Keratinocyte (primary cell): ENCODE measurements at regions not wholly inside any gene's neighbourhood (a gene's known extent, or its start where the extent isn't known, plus 50 kb on each side); places are given as distances from the start of the nearest gene placed in this dataset.

ENCODE experiments used
- DNase-seq: peaks from one replicate; pipeline ENCODE4 v3.0.0-alpha.2; 2011; ENCODE audit warnings: low read depth, missing footprints, low spot score
- FAIRE-seq: peaks from 2 replicates; lab custom pipeline; 2011; peaks lifted over from hg19 to GRCh38; lab: Jason Lieb, UNC
- H2AFZ ChIP-seq: 2 replicates; pipeline ENCODE4 v1.6.0; 2012; ENCODE audit warnings: low read length, control low read depth, inconsistent platforms; ENCODE audit not compliant: control insufficient read depth
- H3K27ac ChIP-seq: 2 replicates; pipeline ENCODE4 v1.5.1; 2011; ENCODE audit warnings: low read length; ENCODE audit not compliant: control insufficient read depth, insufficient read depth
- H3K27me3 ChIP-seq: 3 replicates; pipeline ENCODE4 v1.6.0; 2011; ENCODE audit warnings: low read length; ENCODE audit not compliant: control insufficient read depth, insufficient read depth; ENCODE audit errors: extremely low read depth
- H3K36me3 ChIP-seq, 2 experiments: 2 replicates in 1 of 2; 3 replicates in 1 of 2; pipeline ENCODE4 v1.5.1; 2011; ENCODE audit warnings: low read length in 2 of 2, mild to moderate bottlenecking in 1 of 2; ENCODE audit not compliant: control insufficient read depth in 2 of 2, insufficient read depth in 2 of 2; ENCODE audit errors: extremely low read depth in 1 of 2
- H3K4me1 ChIP-seq: 3 replicates; pipeline ENCODE4 v1.5.1; 2011; ENCODE audit warnings: low read length; ENCODE audit not compliant: control insufficient read depth, insufficient read depth; ENCODE audit errors: extremely low read depth
- H3K4me2 ChIP-seq: 3 replicates; pipeline ENCODE4 v1.6.0; 2011; ENCODE audit warnings: low read depth, low read length; ENCODE audit not compliant: control insufficient read depth, insufficient read depth; ENCODE audit errors: extremely low read depth
- H3K4me3 ChIP-seq, 3 experiments: fragments of 200-600 bp in 1 of 3; sonication (generic) in 1 of 3; 2 replicates in 2 of 3; 3 replicates in 1 of 3; pipeline ENCODE4 v1.5.1; 2011 to 2016; ENCODE audit warnings: low read length in 3 of 3, mild to moderate bottlenecking in 3 of 3, control low read depth in 2 of 3, inconsistent platforms in 1 of 3, low read depth in 1 of 3, mixed read lengths in 1 of 3, mixed run types in 1 of 3, moderate library complexity in 1 of 3; ENCODE audit not compliant: control insufficient read depth in 2 of 3, insufficient read depth in 2 of 3; ENCODE audit errors: extremely low read depth in 1 of 3
- H3K79me2 ChIP-seq: 2 replicates; pipeline ENCODE4 v1.6.0; 2012; ENCODE audit warnings: low read length; ENCODE audit not compliant: control insufficient read depth, insufficient read depth
- H3K9ac ChIP-seq: 3 replicates; pipeline ENCODE4 v1.6.0; 2011; ENCODE audit warnings: low read length; ENCODE audit not compliant: control insufficient read depth, insufficient read depth; ENCODE audit errors: extremely low read depth
- H3K9me1 ChIP-seq: 3 replicates; pipeline ENCODE4 v1.6.0; 2011; ENCODE audit warnings: low read length; ENCODE audit not compliant: control insufficient read depth, insufficient read depth; ENCODE audit errors: extremely low read depth
- H3K9me3 ChIP-seq: 2 replicates; pipeline ENCODE4 v1.5.1; 2012; ENCODE audit warnings: low read depth, low read length; ENCODE audit not compliant: control insufficient read depth
- H4K20me1 ChIP-seq: 3 replicates; pipeline ENCODE4 v1.6.0; 2011; ENCODE audit warnings: low read length; ENCODE audit not compliant: control insufficient read depth, insufficient read depth; ENCODE audit errors: extremely low read depth
- CTCF ChIP-seq, 3 experiments: IDR thresholded peaks in 1 of 3; conservative IDR thresholded peaks in 1 of 3; optimal IDR thresholded peaks in 1 of 3; 2 replicates in 2 of 3; 3 replicates in 1 of 3; pipeline versions ENCODE3 to v1.5.1; 2011; ENCODE audit warnings: low read length in 3 of 3, mild to moderate bottlenecking in 3 of 3, moderate library complexity in 2 of 3, control low read depth in 1 of 3, inconsistent platforms in 1 of 3; ENCODE audit not compliant: insufficient read depth in 2 of 3; ENCODE audit errors: extremely low read depth in 1 of 3
- EZH2 ChIP-seq: IDR thresholded peaks from one replicate; pipeline ENCODE4 v1.6.1; 2012; ENCODE audit warnings: inconsistent platforms, mild to moderate bottlenecking, low read length, moderate library complexity
- dilution Hi-C: fragments of 300-500 bp; cut with MboI; formaldehyde crosslinking; loops from one replicate; pipeline ENCODE4 v1.7.0; 2020; ENCODE audit warnings: low sequenced_read_pairs; ENCODE audit not compliant: extremely low pct_ligation_motif_present

GRCh38 chr11:120044011-120044675, 93.8 kb downstream of the TRIM29 start:
- FAIRE-seq: no peak
- Histone ChIP-seq H3K36me3 (no peaks in the 10 kb centered on the region), H3K27me3 (no peaks in the 10 kb centered on the region), H3K4me1 (no peaks in the 10 kb centered on the region), H3K9me3 (peaks cover 5% of the 10 kb centered on the region), H3K9me1 (no peaks in the 10 kb centered on the region), H3K4me3 (no peak overlapping the region), H3K27ac (no peak overlapping the region), H3K79me2 (no peaks in the 10 kb centered on the region), H2AFZ (no peak overlapping the region), H4K20me1 (no peaks in the 10 kb centered on the region), H3K4me2 (no peak overlapping the region), H3K9ac (no peak overlapping the region)
- dilution Hi-C loops: no loop called here
- TF ChIP-seq EZH2 (no peak), CTCF (optimal IDR thresholded peaks at IDR 0.05 in 1 of 3, IDR thresholded peaks at IDR 0.05 in 1 of 3, conservative IDR thresholded peaks at IDR 0.05 in 1 of 3; ENCODE audit: extremely low read depth in 1 of 3, insufficient read depth in 2 of 3, low read length in 3 of 3) (no peak)
- DNase-seq: no peak

GRCh38 chr11:120043328-120043945, 94.5 kb downstream of the TRIM29 start:
- TF ChIP-seq EZH2 (no peak), CTCF (optimal IDR thresholded peaks at IDR 0.05 in 1 of 3, IDR thresholded peaks at IDR 0.05 in 1 of 3, conservative IDR thresholded peaks at IDR 0.05 in 1 of 3; ENCODE audit: extremely low read depth in 1 of 3, insufficient read depth in 2 of 3, low read length in 3 of 3) (no peak)
- H3K27me3 ChIP-seq: no peaks in the 10 kb centered on the region
- no peak overlapping the region for H2AFZ ChIP-seq
- no peaks in the 10 kb centered on the region for H3K79me2 ChIP-seq
- no peak overlapping the region for H3K4me2 ChIP-seq
- no peak overlapping the region for H3K4me3 ChIP-seq
- DNase-seq (no peak), FAIRE-seq (no peak)
- no peaks in the 10 kb centered on the region for H3K4me1 ChIP-seq
- no peak overlapping the region for H3K9ac ChIP-seq
- no peaks in the 10 kb centered on the region for H3K36me3 ChIP-seq
- H4K20me1 ChIP-seq: no peaks in the 10 kb centered on the region
- dilution Hi-C loops: no loop called here
- no peak overlapping the region for H3K27ac ChIP-seq
- H3K9me1 ChIP-seq: no peaks in the 10 kb centered on the region
- H3K9me3 ChIP-seq: peaks cover 5% of the 10 kb centered on the region
